Fibroblast of pulmonary artery (primary cell): ENCODE measurements at regions not wholly inside any gene's neighbourhood (a gene's known extent, or its start where the extent isn't known, plus 50 kb on each side); places are given as distances from the start of the nearest gene placed in this dataset.

Source experiments
- DNase-seq: peaks from one replicate; pipeline ENCODE4 v3.0.0-alpha.2; 2010; ENCODE audit warnings: low read depth
- H3K4me3 ChIP-seq: replicated peaks from 2 replicates; pipeline ENCODE4 v1.5.1; 2011; ENCODE audit warnings: low read depth, mild to moderate bottlenecking, control low read depth, low read length, moderate library complexity
- CTCF ChIP-seq: IDR thresholded peaks from 2 replicates; pipeline ENCODE4 v1.5.1; 2011; ENCODE audit warnings: mild to moderate bottlenecking, control low read depth, low read length, inconsistent platforms; ENCODE audit errors: missing control alignments

- TF ChIP-seq CTCF: no peak
- no peak overlapping the region for H3K4me3 ChIP-seq
- DNase-seq: no peak
Observed at GRCh38 chr11:70568814-70569617, 170.7 kb downstream of the CTTN start.

GRCh38 chr11:70569618-70569890, 171.2 kb downstream of the CTTN start:
- no peak for TF ChIP-seq CTCF
- no peak for DNase-seq
- no peak overlapping the region for H3K4me3 ChIP-seq

- no peak overlapping the region for H3K4me3 ChIP-seq
- DNase-seq: no peak
- no peak for TF ChIP-seq CTCF
Observed at GRCh38 chr11:70569996-70570692, 171.8 kb downstream of the CTTN start.

GRCh38 chr11:70570693-70571395, 172.5 kb downstream of the CTTN start:
- no peak overlapping the region for H3K4me3 ChIP-seq
- TF ChIP-seq CTCF: no peak
- no peak for DNase-seq

GRCh38 chr11:70572974-70573260, 174.6 kb downstream of the CTTN start:
- H3K4me3 ChIP-seq: no peak overlapping the region
- no peak for TF ChIP-seq CTCF
- DNase-seq: no peak

- DNase-seq: no peak
- no peak overlapping the region for H3K4me3 ChIP-seq
- no peak for TF ChIP-seq CTCF
Observed at GRCh38 chr11:70573701-70574151, 175.4 kb downstream of the CTTN start.
